ENCODE measurements at regions not wholly inside any gene's neighbourhood (a gene's known extent, or its start where the extent isn't known, plus 50 kb on each side); places are given as distances from the start of the nearest gene placed in this dataset.

GRCh38 chr5:168135897-168136296, 155.5 kb upstream of the WWC1 start:
- no peak for TF ChIP-seq CTCF (IDR thresholded peaks at IDR 0.05)

GRCh38 chr5:168136340-168136739, 155.1 kb upstream of the WWC1 start:
- no peak for TF ChIP-seq CTCF (IDR thresholded peaks at IDR 0.05)

GRCh38 chr5:168137265-168137664, 154.2 kb upstream of the WWC1 start:
- no peak for TF ChIP-seq CTCF (IDR thresholded peaks at IDR 0.05)

GRCh38 chr5:168140241-168140640, 151.2 kb upstream of the WWC1 start:
- TF ChIP-seq CTCF (IDR thresholded peaks at IDR 0.05) = no peak

- TF ChIP-seq CTCF (IDR thresholded peaks at IDR 0.05) = no peak
These were observed 149.0 kb upstream of the WWC1 start for GRCh38 chr5:168142402-168142801.

- no peak for TF ChIP-seq CTCF (IDR thresholded peaks at IDR 0.05)
These were observed 144.3 kb upstream of the WWC1 start for GRCh38 chr5:168147106-168147505.

- TF ChIP-seq CTCF (IDR thresholded peaks at IDR 0.05) = no peak
These were observed 143.7 kb upstream of the WWC1 start for GRCh38 chr5:168147568-168148360.

- no peak for TF ChIP-seq CTCF (IDR thresholded peaks at IDR 0.05)
These were observed 140.4 kb upstream of the WWC1 start for GRCh38 chr5:168151041-168151440.

All from LNCAP (cell line).